NCI-H526 treated with DMSO at 0.1 percent for 48 hours (cell line): ENCODE measurements at regions not wholly inside any gene's neighbourhood (a gene's known extent, or its start where the extent isn't known, plus 50 kb on each side); places are given as distances from the start of the nearest gene placed in this dataset.

Experiments
- DNase-seq: peaks from one replicate; lab custom pipeline; 2025; lab: John Stamatoyannopoulos, UW

DNA sequence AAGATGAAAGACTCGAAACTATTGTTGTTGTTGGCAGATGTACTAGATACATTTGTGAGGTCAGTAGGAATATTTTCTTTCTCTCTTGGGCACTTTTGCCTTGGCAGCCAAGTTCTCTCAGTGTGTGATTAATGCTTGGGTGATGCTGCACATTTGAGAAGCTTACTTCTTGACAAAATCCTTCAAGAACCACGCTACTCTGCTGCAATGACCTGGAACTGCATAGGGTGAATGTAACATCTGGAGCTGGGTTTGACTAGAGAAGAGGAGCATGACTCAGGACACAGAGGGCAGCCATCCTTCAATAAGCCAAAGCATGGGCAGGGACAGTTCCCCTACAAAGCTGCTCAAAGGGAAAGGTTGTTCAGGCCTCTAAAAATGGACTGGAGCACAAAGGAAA, 75.5 kb upstream of the PUM3 start:
- DNase-seq: no peak

DNA sequence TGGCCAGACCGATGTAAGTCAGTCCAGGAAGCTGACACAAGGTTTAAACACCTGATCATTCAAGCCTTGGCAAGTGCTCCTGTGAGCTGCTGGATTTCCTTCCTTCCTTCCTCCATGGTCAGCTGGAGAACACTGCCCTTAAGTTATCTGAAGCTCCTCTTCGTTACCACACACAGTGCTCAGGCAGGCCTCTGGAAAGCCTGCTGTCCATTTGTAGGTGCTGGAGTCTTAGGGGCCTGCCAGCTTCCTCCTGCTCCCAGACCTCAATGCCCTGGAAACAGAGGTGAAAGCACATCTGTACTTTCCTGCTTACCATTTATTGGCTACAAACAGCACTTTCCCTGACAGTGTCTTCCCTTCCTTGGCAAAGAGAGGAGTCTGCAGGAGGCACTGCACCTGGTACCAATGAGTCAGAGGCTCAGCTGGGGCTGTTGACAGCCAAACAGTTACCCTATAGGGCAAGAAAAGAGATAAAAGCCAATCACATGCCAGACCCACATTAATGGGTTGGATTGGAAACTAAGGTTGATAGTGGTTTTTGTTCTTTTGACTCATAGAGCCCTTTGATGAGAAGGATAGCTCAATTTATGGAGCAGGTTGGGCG, 72.6 kb upstream of the PUM3 start:
- no peak for DNase-seq

- no peak for DNase-seq
Observed at GRCh38 chr9:2913026-2913425, 69.1 kb upstream of the PUM3 start.

DNA sequence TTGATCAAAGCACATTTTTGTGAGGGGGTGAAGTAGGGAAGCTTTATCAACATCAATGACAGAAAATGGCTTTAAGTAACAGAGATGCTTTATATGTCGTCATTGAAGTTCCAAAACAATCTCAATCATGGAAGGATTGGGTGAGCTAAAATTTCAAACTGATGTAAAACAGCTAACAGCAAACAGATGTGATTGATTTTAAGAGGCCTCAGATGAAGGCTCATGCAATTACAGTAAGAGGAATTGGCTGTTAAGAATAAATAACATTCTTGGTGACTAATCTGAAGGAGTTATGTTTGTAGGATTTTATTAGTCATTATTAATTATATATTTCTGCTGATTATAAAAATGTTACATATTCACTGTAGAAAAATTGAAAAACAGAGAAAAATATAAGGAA, 63.5 kb upstream of the PUM3 start:
- DNase-seq: no peak

GRCh38 chr9:2904242-2904930, 60.5 kb upstream of the PUM3 start:
- DNase-seq: no peak
